ENCODE measurements at regions not wholly inside any gene's neighbourhood (a gene's known extent, or its start where the extent isn't known, plus 50 kb on each side); places are given as distances from the start of the nearest gene placed in this dataset.

DNA sequence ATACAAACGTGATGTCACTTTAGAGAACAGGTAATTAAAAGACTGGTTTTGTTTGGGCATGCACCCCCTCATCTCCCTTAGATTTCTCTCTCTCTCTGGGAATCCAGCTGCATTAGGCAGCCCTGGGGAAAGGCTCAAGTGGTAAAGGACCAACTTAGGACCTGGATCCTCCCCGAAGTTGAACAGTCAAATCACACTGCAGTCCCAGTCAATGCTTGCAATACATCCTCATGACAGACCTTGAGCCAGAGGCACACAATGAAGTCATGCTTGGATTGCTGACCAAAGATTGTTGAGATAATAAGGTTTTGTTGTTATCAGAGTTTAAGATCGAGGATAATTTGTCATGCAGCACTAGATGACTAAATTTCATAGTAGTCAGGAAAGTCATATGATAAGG lies 1285.8 kb upstream of the NCAM2 start:
- DNase-seq = no peak

DNA sequence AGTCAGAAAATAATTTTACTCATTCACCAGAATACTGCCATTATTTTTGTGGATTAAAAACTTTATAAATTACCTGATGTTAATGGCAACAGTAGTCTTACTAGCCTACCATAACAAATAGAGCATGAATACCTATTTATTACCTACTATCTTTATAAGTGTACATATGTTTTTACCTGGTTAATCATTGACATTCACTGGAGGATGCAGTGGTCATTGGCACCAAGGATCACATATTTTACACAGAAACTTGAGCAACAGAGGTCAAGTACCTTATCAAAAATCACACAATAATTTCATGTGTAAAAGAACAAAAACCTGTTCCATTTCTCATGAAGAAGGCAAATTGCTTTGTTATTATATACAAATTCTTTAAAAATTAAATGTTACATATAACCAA lies 1284.9 kb upstream of the NCAM2 start:
- DNase-seq = no peak

DNA sequence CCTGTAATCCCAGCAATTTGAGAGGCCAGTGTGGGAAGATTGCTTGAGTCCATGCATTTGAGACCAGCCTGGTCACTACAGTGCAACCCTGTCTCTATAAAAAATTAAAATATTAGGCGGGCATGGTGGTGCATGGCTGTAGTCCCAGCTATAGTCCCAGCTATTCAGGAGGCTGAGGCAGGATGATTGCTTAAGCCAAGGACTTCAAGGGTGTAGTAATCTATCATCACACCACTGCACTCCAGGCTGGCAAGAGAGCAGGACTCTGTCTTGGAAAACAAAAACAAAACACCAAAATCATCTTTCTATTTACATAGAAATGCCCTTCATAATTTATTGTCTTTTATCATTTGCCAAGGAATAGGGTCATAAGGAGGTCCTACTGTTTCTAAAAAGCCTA lies 1274.1 kb upstream of the NCAM2 start:
- DNase-seq = no peak

DNA sequence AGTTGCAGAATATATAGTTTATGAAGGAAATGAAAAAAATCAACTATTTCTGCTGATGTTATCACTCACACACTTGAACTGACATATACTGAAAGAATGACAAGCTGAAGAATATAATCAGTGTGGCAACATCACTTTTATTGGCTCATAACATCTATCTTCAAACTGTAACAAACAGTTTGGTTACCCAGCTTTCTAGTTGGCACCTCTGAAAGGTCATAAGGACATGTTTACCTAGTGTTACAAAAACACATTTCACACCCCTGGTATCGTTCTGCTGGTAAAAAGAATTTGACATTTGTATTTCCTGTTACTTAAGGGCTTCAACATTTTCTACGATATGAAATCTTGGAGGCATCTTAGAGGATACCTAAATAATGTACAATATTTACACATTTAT lies 1267.0 kb upstream of the NCAM2 start:
- DNase-seq = no peak

DNA sequence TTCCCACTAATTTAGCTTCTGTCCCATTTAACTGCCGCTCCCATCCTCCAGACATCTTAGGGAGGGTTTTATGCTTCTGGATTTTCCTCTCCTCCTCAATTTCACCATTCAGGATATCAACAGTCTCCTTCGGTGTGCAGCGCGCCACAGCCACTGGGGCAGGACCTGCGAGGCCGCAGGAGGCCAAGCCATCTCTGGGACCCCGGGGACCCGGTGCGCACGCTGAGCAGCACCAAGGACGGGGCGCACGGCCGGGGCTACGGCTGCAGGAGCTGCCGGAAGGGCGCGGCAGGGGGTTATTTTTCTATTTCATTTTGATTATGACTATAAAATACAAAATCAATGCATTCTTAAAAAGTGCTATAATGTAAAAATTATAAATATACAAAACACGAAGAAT lies 1238.4 kb upstream of the NCAM2 start:
- DNase-seq = no peak

DNA sequence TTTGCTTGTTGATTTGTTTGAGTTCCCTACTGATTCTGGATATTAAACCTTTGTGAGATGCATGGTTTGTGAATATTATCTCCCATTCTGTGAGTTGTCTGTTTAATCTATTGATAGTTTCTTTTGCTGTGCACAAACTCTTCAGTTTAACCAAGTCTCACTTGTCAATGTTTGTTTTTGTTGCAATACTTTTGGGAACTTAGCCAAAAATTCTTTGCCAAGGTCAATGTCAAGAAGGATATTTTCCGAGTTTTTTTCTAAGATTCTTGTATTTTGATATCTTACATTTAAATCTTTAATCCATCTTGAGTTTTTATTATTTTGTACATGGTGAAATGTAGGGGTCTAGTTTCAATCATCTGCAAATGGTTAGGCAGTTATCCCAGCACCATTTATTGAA lies 1230.7 kb upstream of the NCAM2 start:
- DNase-seq = no peak

DNA sequence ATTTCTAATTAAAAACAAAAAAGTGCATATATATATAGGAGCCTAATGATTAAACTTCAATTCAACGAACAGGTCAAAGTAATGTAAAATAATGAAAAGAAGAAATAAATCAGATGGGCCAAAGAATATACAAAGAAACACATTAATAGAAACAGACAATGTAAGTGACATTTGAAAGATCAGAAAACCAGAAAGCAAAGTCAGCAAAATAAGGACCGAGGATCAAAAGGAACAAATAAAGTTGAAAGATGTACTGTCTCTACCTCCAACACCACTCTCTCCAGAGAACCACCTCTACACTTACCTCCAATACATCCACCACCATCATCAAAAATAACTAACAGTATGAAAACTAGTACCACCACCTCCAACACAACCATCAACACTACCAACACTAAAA lies 1226.3 kb upstream of the NCAM2 start:
- no peak for DNase-seq

DNA sequence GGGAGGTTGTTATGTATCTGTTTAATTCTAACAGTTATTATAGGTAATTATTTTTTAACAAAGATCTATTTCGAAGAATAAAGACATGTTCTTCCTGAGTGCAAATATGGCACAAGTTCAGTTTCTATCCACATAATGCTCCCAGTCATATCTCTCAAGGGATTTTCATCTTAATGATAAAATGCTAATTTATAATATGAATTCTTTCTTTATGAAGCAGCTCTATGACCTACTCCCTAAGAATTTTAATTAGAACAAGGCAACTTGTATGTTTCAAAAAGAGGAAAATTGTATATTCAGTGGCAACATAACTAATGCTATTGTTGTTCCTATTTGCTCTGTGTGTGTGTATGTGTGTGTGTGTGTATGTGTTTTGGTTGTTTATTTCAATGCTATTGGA lies 1222.1 kb upstream of the NCAM2 start:
- no peak for DNase-seq

DNA sequence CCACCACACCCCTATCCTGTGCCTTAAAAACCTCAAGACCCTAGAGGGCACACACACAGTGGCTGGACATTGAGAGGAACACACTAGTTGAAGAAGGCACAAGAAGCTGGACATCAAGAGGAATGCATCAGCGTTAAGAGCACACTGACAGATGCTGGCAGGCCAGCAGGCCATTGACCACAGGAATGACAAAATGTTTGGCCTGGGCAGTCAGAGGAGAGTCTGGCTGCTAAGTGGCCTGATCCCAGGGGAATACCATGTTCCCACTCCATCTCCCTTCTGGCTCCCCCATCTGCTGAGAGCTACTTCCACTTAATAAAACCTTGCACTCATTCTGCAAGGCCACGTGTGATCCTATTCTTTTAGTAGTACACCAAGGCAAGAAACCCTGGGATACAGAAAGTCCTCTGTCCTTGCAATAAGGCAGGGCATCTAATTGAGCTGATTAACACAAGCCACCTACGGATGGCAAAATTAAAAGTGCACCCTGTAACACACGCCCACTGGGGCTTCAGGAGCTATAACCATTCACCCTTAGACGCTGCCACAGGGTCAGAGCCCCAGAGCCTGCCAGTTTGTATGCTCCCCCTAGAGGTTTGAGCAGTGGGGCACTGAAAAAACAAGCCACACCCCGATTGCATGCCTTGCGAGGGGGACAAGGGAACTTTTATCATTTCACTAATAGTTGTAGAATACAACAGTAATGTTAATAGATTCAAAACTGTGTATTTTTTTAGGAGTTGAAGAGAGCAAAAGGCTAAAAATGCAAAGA lies 1216.1 kb upstream of the NCAM2 start:
- no peak for DNase-seq

DNA sequence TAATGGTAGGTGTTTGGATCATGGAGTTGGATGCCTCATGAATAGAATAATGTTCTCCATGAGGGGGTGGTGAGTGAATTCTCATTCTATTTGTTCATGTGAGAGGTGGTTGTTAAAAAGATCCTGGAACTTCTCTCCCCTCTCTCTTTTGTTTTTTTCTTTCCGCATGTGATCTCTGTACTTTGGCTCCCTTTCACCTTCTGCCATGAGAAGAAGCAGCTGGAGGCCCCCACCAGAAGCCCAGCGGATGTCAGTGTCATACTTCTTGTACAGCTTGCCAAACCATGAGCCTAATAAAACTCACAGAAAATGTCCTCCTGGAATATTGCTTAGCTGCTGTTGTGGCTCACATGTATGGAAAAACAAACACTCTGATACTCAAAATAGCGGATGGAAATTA lies 1212.3 kb upstream of the NCAM2 start:
- DNase-seq = no peak

DNA sequence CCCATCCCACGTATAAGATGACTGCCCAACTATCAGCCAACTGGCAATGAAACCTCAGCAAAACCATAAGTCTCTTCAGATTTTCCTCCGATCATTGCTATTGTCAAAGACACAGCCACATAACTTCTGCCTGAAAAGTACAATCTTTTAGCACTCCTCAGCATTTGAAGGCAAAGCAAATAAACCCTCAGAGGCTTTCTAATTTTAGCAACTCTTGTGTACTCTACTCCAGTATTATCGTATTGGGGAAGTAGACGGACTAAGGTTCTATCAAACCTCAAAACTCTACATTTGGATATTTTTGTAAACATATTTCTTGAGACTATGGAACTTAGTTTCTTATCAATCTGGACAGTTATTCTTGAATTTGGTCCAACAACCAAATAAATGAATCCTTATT lies 1206.2 kb upstream of the NCAM2 start:
- DNase-seq = no peak

DNA sequence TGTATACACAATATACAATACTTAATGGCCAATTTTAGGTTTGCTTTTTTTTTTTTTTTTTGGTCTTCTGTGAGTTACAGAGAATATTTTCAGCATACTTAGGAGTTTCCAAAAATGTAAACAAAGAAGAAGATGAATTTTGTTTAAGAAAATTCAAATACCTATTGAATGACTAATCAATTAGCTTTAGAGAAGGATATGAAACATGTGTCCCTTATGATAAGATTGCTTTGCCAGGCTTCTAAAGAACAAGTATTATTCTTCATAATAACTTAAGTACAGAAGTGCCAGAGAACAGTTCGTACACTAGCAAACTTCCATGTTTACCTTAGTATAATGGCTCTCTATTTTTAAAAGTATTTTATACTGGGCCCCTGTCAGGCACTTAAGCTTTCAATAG lies 1191.0 kb upstream of the NCAM2 start:
- no peak for DNase-seq

DNA sequence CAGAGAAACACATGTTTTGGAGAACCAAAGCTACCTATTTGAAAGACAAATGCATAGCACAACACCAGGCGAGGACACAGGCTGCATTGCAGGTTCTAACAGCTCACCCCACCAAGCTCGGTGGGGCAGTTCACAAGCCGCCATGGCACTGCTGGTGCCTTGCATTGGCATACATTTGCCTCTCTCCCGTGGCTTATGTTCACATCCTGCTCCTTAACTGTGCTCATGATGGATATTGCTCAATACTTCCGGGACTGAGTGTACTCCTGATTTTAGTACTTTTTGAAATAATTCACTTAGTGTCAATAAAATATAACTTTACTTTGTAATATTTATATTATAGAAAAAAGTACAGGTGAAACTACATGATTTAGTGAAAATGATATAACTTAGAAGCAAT lies 1187.4 kb upstream of the NCAM2 start:
- no peak for DNase-seq

DNA sequence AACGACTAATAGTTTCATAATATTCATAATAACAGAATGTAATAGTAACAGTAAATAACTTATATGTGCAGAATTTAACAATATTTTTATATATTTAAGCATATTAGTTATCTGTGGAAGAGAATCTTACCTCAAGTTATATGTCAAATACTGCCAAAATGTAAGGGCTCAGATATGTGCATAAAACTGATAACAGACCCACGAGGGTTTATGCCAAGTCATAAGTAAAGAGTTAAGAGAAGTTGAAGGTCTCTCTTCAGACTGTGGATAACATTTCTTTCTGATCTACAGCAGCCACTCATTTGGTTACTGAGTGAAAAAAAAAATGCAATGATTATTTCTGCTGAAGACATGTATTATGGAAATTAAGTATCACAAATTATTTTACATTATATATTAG lies 1167.8 kb upstream of the NCAM2 start:
- DNase-seq = no peak

DNA sequence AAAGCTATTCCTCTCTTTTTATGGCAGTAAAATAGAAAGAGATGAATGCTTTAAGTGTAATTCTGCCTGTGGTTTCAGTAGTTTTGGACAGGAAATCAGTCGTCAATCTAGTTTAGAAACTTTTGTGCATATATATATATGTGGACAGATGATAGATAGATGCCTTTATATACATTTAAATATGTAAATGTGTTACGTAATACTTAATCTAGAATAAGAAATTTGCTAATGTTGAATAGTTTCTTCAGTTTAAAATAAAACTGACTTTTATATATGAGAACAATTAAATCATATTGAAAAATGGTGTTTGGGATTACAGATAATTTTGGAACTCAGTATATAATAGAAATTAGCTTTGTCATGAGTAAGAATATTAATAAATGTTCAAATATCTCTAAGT lies 1165.7 kb upstream of the NCAM2 start:
- no peak for DNase-seq

DNA sequence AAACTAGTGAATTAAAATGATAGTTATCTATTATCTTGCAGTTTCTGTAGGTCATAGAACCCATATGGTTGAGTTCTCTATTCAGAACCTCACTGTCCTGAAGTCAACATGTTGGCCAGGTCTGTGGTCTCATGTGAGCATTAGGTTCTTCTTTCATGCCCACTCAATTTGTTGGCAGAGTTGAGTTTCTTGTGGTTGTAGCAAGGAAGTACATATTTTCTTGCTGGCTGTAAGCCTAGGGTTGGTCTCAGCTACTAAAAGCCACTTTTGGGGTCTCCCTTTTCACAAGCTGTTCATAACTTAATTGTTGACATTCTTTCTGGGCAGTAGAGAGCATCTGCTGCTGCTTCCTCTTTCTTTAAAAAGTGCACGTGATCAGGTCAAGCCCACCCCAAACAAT lies 1165.1 kb upstream of the NCAM2 start:
- DNase-seq = no peak

DNA sequence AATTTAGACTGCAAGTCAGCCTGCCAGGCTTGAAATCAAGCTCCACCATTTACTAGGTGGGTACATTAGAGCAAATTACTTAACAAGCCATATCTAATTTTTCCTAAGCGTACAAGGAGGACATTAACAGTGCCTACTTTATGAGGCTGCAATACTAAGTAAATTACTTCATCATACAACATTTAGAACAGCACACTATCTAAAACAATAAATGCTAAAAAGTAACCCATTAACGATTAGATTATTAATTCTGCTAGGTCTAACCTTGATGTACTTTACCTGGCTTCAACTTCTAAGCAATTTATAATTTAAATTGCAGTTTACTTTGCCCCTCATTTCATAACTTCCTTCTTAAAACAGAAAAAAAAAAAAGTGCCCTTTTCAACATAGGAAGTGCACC lies 1155.6 kb upstream of the NCAM2 start:
- no peak for DNase-seq

DNA sequence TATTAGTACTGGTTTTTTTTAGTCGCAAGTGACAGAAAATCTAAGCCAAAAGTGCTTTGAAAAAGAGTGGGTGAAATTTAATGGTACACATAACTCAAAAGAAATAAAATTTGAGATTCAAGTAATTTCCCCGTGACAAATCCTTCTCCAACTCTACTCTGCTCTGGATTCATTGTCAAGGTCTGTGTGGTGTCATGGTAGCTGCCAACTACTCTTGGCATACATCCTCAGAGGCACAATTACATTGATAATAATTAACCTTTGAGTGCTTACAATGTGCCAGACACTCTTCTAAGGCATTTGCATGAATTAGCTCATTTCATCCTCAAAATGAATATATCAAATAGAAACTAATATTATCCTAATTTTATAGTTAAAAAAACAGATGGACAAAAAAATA lies 1153.9 kb upstream of the NCAM2 start:
- DNase-seq = no peak

DNA sequence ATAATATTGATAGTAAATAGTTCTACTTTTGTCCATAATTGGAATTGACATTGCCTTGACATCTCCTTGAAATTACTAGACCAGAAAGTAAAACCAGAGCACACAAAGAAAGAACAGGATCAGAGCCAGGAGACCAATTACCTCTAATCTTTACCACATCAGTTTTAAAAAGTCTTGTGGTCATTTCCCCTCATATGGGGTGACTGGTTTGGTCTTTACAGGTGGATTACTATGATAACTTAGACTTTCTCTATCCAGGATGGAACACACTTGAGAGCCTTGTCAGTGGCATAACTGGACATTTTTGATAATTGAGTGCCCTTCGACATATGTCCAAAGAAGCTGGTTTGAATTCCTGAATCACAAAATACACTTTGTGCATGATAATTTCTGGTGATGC lies 1148.1 kb upstream of the NCAM2 start:
- no peak for DNase-seq

DNA sequence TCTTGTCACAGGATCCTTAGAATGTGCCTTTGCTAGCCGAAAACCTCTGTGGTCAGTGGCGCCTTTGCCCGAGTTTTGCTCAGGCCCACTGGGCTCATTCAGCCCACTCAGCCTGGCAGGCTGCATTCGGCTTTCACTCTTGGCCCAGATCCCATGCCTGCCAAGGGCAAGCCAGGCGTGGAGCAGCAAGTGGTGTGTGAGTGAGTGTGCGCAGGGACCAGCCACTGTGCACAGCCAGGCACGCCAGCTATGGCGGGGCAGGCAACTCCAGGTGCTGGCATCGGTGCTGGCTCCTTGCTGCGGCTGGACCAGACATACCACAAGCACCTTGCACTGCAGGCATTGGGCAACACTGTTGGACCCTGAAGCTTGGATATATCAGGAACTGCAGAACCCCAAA lies 1145.1 kb upstream of the NCAM2 start:
- no peak for DNase-seq

DNA sequence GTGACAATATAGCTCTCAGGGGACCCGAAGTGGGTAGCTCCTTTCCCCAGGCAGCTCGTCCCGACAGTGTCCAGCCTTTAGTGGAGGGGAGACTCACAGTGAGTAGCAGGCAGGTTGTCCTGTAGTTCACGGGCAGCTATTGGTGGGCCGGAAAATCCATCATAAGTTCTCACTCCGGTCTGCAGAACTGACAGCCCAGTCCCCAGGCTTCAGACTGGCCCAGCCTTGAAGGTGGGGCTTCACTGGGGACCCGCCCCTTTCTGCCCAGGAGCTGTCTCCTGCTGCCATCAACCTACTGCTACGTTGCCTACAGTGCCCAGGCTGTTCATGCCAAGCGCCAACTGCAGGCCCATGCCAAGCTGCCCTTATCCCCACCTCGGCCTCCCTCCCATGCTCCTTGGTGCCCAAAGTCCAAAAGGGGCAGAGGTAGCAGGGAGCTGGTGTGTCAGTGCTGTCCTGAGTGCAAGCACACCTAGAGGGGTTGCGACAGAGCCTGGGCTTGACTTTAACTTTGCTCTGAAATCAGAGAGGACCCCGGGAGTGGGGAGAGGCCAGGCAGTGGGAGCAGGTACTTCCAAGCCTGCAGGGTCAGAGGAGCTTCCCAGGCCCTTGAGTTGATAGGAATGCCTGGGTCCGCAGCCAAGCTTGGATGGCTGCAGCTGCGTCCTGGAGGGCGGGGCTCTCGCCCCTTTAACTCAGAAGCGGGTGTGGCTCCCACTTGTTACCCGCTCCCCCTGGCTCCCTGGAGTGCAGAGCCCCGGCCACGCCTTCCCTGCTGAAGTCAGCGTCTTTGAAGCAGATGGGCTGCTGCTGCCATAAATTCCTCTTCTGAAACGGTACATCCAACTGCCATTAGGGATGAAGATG lies 1144.3 kb upstream of the NCAM2 start:
- no peak for DNase-seq

DNA sequence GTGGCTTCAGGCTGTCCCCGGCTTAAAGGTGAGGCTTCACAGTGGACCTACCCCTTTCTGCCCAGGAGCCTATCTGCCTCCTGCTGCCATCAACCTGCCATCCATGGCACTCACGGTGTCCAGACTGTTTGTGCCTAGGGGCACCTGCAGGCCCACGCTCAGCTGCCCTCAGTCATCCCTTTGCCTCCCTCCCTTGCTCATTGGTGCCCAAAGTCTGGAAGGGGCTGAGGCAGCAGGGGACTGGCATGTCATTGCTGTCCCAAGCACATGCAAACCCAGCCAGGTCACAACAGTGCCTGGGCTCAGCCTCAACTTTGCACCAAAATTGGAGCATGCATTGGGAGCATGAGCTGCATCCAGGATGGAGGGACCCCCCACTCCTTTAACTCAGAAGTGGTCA lies 1142.7 kb upstream of the NCAM2 start:
- no peak for DNase-seq

DNA sequence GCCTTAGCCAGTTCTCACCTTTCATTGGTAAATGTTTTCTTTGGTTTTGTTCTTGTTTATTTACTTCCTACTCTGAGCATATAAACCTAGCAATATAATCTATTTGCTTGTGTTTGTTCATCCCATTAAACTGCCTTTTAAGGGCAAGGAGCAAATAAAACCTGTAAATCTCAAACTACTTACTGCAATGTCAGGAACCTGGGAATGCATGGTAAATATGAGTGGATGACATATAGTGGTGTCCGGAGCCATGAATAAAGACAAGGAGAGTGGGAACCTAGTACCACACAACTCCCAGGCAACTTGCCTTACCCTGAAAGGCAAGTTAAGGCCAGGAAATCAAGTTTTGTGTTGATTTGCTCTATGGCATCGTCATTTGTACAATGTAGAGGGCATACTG lies 1133.7 kb upstream of the NCAM2 start:
- no peak for DNase-seq

DNA sequence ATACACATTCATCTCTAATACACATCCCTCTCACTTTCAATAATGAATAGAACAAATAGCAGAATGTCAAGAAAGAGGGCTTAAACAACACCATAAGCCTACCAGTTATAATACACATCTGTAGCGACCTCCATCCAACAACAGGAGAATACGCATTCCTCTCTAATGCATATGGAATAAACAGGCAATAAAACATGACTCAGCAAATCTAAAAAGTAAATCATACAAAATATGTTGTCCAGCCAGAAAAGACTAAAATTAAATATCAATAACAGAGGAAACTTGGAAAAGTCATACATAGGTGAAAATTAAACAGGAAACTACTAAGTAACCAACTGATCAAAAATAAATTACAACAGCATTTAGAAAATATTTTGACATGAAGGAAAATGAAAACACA lies 1127.5 kb upstream of the NCAM2 start:
- no peak for DNase-seq

DNA sequence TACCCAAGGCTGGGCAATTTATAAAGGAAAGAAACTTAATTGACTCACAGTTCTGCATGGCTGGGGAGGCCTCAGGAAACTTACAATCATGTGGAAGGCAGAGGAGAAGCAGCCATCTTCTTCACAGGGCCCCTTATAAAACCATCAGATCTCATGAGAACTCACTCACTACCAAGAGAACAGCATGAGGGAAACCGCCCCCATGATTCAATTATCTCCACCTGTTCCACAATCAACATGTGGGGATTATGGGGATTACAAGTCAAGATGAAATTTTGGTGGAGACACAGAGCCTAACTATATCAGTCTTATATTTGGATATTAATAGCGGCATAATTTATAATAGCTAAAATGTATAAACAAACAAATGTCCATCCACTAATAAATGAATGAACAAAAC lies 1123.7 kb upstream of the NCAM2 start:
- no peak for DNase-seq
